Prostate gland (tissue), 2 donors: ENCODE measurements at regions not wholly inside any gene's neighbourhood (a gene's known extent, or its start where the extent isn't known, plus 50 kb on each side); places are given as distances from the start of the nearest gene placed in this dataset.

Experiments
- POLR2A ChIP-seq: fragments of 450-650 bp; IDR thresholded peaks from one replicate; pipeline ENCODE4 v1.6.1; 2016; ENCODE audit warnings: antibody characterized with exemption, mild to moderate bottlenecking
- POLR2AphosphoS5 ChIP-seq: sonication (generic); formaldehyde crosslinking; IDR thresholded peaks from one replicate; pipeline ENCODE4 v1.6.1; 2017; ENCODE audit warnings: antibody characterized with exemption
- TF ChIP-seq, protein P1 (sequence below), 4 experiments: fragments of 200-600 bp in 2 of 4; fragments of 450-650 bp in 2 of 4; sonication (generic) in 2 of 4; IDR thresholded peaks; 1 replicate in 3 of 4; 2 replicates in 1 of 4; pipeline ENCODE4 v1.5.1; 2016 to 2019; ENCODE audit warnings: antibody characterized with exemption in 4 of 4, mild to moderate bottlenecking in 2 of 4, moderate library complexity in 2 of 4

DNA sequence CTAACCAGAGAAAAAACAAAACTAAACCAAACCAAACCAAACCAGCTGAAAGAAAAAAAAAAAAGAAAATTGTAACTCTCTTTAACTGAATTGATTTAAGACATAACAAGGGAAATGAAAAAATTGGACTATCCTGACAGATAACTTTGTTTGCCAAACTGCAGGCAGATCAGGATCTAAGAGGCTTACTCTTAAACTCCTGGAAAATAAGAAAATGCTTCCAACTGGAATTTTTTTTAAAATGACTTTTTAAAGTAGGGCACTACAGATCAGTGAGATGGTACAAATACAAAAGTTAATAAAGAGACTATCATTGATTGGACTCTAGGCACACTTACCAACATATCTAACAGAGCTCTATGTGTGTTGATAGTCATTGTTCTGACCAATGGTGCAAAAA lies 125.5 kb upstream of the KCNJ16 start:
- TF ChIP-seq, protein P1, sequence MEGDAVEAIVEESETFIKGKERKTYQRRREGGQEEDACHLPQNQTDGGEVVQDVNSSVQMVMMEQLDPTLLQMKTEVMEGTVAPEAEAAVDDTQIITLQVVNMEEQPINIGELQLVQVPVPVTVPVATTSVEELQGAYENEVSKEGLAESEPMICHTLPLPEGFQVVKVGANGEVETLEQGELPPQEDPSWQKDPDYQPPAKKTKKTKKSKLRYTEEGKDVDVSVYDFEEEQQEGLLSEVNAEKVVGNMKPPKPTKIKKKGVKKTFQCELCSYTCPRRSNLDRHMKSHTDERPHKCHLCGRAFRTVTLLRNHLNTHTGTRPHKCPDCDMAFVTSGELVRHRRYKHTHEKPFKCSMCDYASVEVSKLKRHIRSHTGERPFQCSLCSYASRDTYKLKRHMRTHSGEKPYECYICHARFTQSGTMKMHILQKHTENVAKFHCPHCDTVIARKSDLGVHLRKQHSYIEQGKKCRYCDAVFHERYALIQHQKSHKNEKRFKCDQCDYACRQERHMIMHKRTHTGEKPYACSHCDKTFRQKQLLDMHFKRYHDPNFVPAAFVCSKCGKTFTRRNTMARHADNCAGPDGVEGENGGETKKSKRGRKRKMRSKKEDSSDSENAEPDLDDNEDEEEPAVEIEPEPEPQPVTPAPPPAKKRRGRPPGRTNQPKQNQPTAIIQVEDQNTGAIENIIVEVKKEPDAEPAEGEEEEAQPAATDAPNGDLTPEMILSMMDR (IDR thresholded peaks at IDR 0.05) = no peak
- TF ChIP-seq POLR2AphosphoS5 (no peak), POLR2A (no peak)
